ENCODE measurements at regions not wholly inside any gene's neighbourhood (a gene's known extent, or its start where the extent isn't known, plus 50 kb on each side); places are given as distances from the start of the nearest gene placed in this dataset.
"Not testable (repeated sequence)": the region's sequence is repeated elsewhere in the genome, so short reads cannot be mapped to it uniquely, and the experiment has no call there.

GRCh38 chr5:56656846-56657726 lies 158.3 kb upstream of the MAP3K1 start:
- no peak for DNase-seq

GRCh38 chr5:56651893-56652292 lies 163.5 kb upstream of the MAP3K1 start:
- no peak for DNase-seq

GRCh38 chr5:56650386-56650785 lies 165.0 kb upstream of the MAP3K1 start:
- no peak for DNase-seq

- no peak for DNase-seq
These were observed 165.8 kb upstream of the MAP3K1 start for GRCh38 chr5:56649569-56649968.

- peak in 1 of 2 donors; percentile 22 for DNase-seq
These were observed 166.8 kb upstream of the MAP3K1 start for GRCh38 chr5:56648460-56649034.

- peak in 1 of 2 donors; percentile 37 for DNase-seq
These were observed 168.1 kb upstream of the MAP3K1 start for GRCh38 chr5:56647099-56647850.

- no peak for DNase-seq
These were observed 173.6 kb upstream of the MAP3K1 start for GRCh38 chr5:56641635-56642260.

- peak; percentile 72 to 73 for DNase-seq
These were observed 174.5 kb upstream of the MAP3K1 start for GRCh38 chr5:56640763-56641406.

- no peak for DNase-seq
These were observed 175.9 kb upstream of the MAP3K1 start for GRCh38 chr5:56639476-56639875.

GRCh38 chr5:56638768-56639238 lies 176.5 kb upstream of the MAP3K1 start:
- no peak for DNase-seq

- no peak for DNase-seq
These were observed 177.2 kb upstream of the MAP3K1 start for GRCh38 chr5:56638061-56638621.

GRCh38 chr5:56637321-56637920 lies 177.9 kb upstream of the MAP3K1 start:
- no peak for DNase-seq

- no peak for DNase-seq
These were observed 181.4 kb upstream of the MAP3K1 start for GRCh38 chr5:56633950-56634349.

- DNase-seq = no peak
These were observed 182.4 kb upstream of the MAP3K1 start for GRCh38 chr5:56632939-56633338.

- DNase-seq = no peak
These were observed 183.2 kb upstream of the MAP3K1 start for GRCh38 chr5:56632199-56632598.

- DNase-seq = peak in 1 of 2 donors; percentile 20
These were observed 183.6 kb upstream of the MAP3K1 start for GRCh38 chr5:56631719-56632118.

GRCh38 chr5:56628616-56629015 lies 186.7 kb upstream of the MAP3K1 start:
- not testable (repeated sequence) for DNase-seq

- no peak for DNase-seq
These were observed 189.8 kb upstream of the MAP3K1 start for GRCh38 chr5:56625541-56625940.

GRCh38 chr5:56624751-56625150 lies 190.6 kb upstream of the MAP3K1 start:
- DNase-seq = no peak

- DNase-seq = no peak
These were observed 193.2 kb upstream of the MAP3K1 start for GRCh38 chr5:56622141-56622540.

GRCh38 chr5:56620903-56621677 lies 194.3 kb upstream of the MAP3K1 start:
- DNase-seq = no peak

All from inflammatory macrophage (primary cell).